ENCODE measurements at regions not wholly inside any gene's neighbourhood (a gene's known extent, or its start where the extent isn't known, plus 50 kb on each side); places are given as distances from the start of the nearest gene placed in this dataset.

- no peak for DNase-seq
- no peak overlapping the region for H3K27ac ChIP-seq
- H3K27me3 ChIP-seq: peaks cover 6% of the 10 kb centered on the region; the same call in 1 of the 2 replicates
- H3K9me3 ChIP-seq (replicated peaks): no peaks in the 10 kb centered on the region
- H3K4me1 ChIP-seq: no peaks in the 10 kb centered on the region; the same call in 1 of the 2 replicates
- no peaks in the 10 kb centered on the region for H3K36me3 ChIP-seq
- no peak overlapping the region for H3K4me3 ChIP-seq
These were observed 390.2 kb downstream of the TLR4 start for GRCh38 chr9:118094387-118094786.

GRCh38 chr9:118100529-118101419, 396.6 kb downstream of the TLR4 start:
- Histone ChIP-seq H3K27me3 (peaks cover 6% of the 10 kb centered on the region; the same call in 1 of the 2 replicates), H3K9me3 (replicated peaks) (no peaks in the 10 kb centered on the region), H3K4me1 (no peaks in the 10 kb centered on the region; the same call in 1 of the 2 replicates), H3K36me3 (no peaks in the 10 kb centered on the region), H3K4me3 (no peak overlapping the region), H3K27ac (no peak overlapping the region)
- DNase-seq: no peak

- no peaks in the 10 kb centered on the region for H3K9me3 ChIP-seq (replicated peaks)
- no peak overlapping the region for H3K27ac ChIP-seq
- no peaks in the 10 kb centered on the region for H3K36me3 ChIP-seq
- H3K27me3 ChIP-seq: no peaks in the 10 kb centered on the region
- no peak for DNase-seq
- no peak overlapping the region for H3K4me3 ChIP-seq
- no peaks in the 10 kb centered on the region for H3K4me1 ChIP-seq
These were observed 400.2 kb downstream of the TLR4 start for GRCh38 chr9:118104363-118104762.

- Histone ChIP-seq H3K27ac (no peak overlapping the region), H3K9me3 (replicated peaks) (0 out of 2 replicates have a peak, but pooled peaks cover 3% of the 10 kb centered on the region), H3K4me1 (no peaks in the 10 kb centered on the region), H3K4me3 (no peak overlapping the region), H3K36me3 (no peaks in the 10 kb centered on the region), H3K27me3 (no peaks in the 10 kb centered on the region)
- DNase-seq: no peak
These were observed 404.8 kb downstream of the TLR4 start for GRCh38 chr9:118108971-118109370.

GRCh38 chr9:118109542-118109941, 405.3 kb downstream of the TLR4 start:
- Histone ChIP-seq H3K4me1 (no peaks in the 10 kb centered on the region), H3K27me3 (no peaks in the 10 kb centered on the region), H3K36me3 (no peaks in the 10 kb centered on the region), H3K27ac (no peak overlapping the region), H3K9me3 (replicated peaks) (0 out of 2 replicates have a peak, but pooled peaks cover 3% of the 10 kb centered on the region), H3K4me3 (no peak overlapping the region)
- no peak for DNase-seq

GRCh38 chr9:118121361-118121760, 417.2 kb downstream of the TLR4 start:
- H3K36me3 ChIP-seq: no peaks in the 10 kb centered on the region
- H3K27ac ChIP-seq: no peak overlapping the region

GRCh38 chr9:118128313-118128712, 424.1 kb downstream of the TLR4 start:
- H3K36me3 ChIP-seq: no peaks in the 10 kb centered on the region
- no peaks in the 10 kb centered on the region for H3K4me1 ChIP-seq
- no peaks in the 10 kb centered on the region for H3K27me3 ChIP-seq
- no peak for DNase-seq
- H3K4me3 ChIP-seq: no peak overlapping the region
- H3K9me3 ChIP-seq (replicated peaks): no peaks in the 10 kb centered on the region
- H3K27ac ChIP-seq: no peak overlapping the region

More at GRCh38 chr9:118121361-118121760, 417.2 kb downstream of the TLR4 start:
- H3K4me3 ChIP-seq: no peak overlapping the region
- 0 out of 2 replicates have a peak, but pooled peaks cover 3% of the 10 kb centered on the region for H3K9me3 ChIP-seq (replicated peaks)
- H3K27me3 ChIP-seq: no peaks in the 10 kb centered on the region
- DNase-seq: no peak
- H3K4me1 ChIP-seq: no peaks in the 10 kb centered on the region; the same call in 1 of the 2 replicates

GRCh38 chr9:118129541-118129940, 425.3 kb downstream of the TLR4 start:
- H3K27ac ChIP-seq: no peak overlapping the region

GRCh38 chr9:118148990-118149389, 444.8 kb downstream of the TLR4 start:
- no peak overlapping the region for H3K27ac ChIP-seq
- H3K27me3 ChIP-seq: no peaks in the 10 kb centered on the region
- H3K9me3 ChIP-seq (replicated peaks): no peaks in the 10 kb centered on the region
- no peak overlapping the region for H3K4me3 ChIP-seq
- H3K36me3 ChIP-seq: no peaks in the 10 kb centered on the region
- DNase-seq: no peak
- H3K4me1 ChIP-seq: no peaks in the 10 kb centered on the region

More at GRCh38 chr9:118129541-118129940, 425.3 kb downstream of the TLR4 start:
- H3K4me3 ChIP-seq: no peak overlapping the region
- H3K9me3 ChIP-seq (replicated peaks): no peaks in the 10 kb centered on the region
- no peaks in the 10 kb centered on the region for H3K36me3 ChIP-seq
- no peaks in the 10 kb centered on the region for H3K27me3 ChIP-seq
- H3K4me1 ChIP-seq: no peaks in the 10 kb centered on the region
- no peak for DNase-seq

- H3K27me3 ChIP-seq: no peaks in the 10 kb centered on the region
- H3K9me3 ChIP-seq (replicated peaks): no peaks in the 10 kb centered on the region
- H3K4me1 ChIP-seq: no peaks in the 10 kb centered on the region
These were observed 452.6 kb downstream of the TLR4 start for GRCh38 chr9:118156846-118157245.

GRCh38 chr9:118162716-118163115, 458.5 kb downstream of the TLR4 start:
- no peak overlapping the region for H3K27ac ChIP-seq
- DNase-seq: no peak

More at GRCh38 chr9:118156846-118157245, 452.6 kb downstream of the TLR4 start:
- Histone ChIP-seq H3K27ac (no peak overlapping the region), H3K4me3 (no peak overlapping the region), H3K36me3 (no peaks in the 10 kb centered on the region)
- no peak for DNase-seq

GRCh38 chr9:118163751-118164150, 459.5 kb downstream of the TLR4 start:
- Histone ChIP-seq H3K4me3 (no peak overlapping the region), H3K36me3 (no peaks in the 10 kb centered on the region), H3K27ac (no peak overlapping the region), H3K4me1 (no peaks in the 10 kb centered on the region), H3K27me3 (no peaks in the 10 kb centered on the region), H3K9me3 (replicated peaks) (no peaks in the 10 kb centered on the region)
- no peak for DNase-seq

More at GRCh38 chr9:118162716-118163115, 458.5 kb downstream of the TLR4 start:
- Histone ChIP-seq H3K4me1 (no peaks in the 10 kb centered on the region), H3K4me3 (no peak overlapping the region), H3K27me3 (no peaks in the 10 kb centered on the region), H3K36me3 (no peaks in the 10 kb centered on the region), H3K9me3 (replicated peaks) (no peaks in the 10 kb centered on the region)

- DNase-seq: no peak
- peaks cover 2% of the 10 kb centered on the region; the same call in 1 of the 2 replicates for H3K4me1 ChIP-seq
- H3K27ac ChIP-seq: no peak overlapping the region
- no peaks in the 10 kb centered on the region for H3K27me3 ChIP-seq
- no peaks in the 10 kb centered on the region for H3K36me3 ChIP-seq
- no peaks in the 10 kb centered on the region for H3K9me3 ChIP-seq (replicated peaks)
- no peak overlapping the region for H3K4me3 ChIP-seq
These were observed 461.2 kb downstream of the TLR4 start for GRCh38 chr9:118165451-118165850.

- DNase-seq: peak; percentile 88 to 94
- Histone ChIP-seq H3K9me3 (replicated peaks) (no peaks in the 10 kb centered on the region), H3K27me3 (no peaks in the 10 kb centered on the region)
These were observed 466.1 kb downstream of the TLR4 start for GRCh38 chr9:118170032-118170955.

More at GRCh38 chr9:118170032-118170955, 466.1 kb downstream of the TLR4 start:
- no peak overlapping the region for H3K4me3 ChIP-seq
- H3K4me1 ChIP-seq: peaks cover 7% of the 10 kb centered on the region; the same call in 1 of the 2 replicates
- H3K27ac ChIP-seq: peak overlapping the region; percentile 34; the same call in 1 of the 2 replicates
- no peaks in the 10 kb centered on the region for H3K36me3 ChIP-seq
